ENCODE measurements at regions not wholly inside any gene's neighbourhood (a gene's known extent, or its start where the extent isn't known, plus 50 kb on each side); places are given as distances from the start of the nearest gene placed in this dataset.
A peak's percentile ranks its signal among the peaks of the same experiment; 100 is the strongest.

DNA sequence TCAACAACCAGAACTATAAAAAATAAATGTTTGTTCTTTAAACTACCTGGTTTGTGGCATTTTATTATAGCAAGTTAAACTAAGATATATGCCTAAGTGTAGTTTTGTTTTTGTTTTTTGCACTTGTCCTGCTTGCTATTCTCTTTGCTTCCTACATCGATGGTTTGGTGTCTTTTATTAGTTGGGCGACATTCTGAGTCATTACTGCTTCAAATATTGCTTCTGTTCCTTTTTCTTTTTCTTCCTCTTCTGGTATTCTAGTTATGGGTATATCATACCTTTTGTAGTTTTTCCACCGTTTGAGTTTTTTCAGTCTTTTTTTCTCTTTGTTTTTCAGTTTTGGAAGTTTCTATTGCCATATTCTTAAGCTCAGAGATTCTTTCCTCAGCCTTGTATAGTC, 86.9 kb downstream of the MACIR start:
- DNase-seq (ENCODE audit: low spot score) = no peak

DNA sequence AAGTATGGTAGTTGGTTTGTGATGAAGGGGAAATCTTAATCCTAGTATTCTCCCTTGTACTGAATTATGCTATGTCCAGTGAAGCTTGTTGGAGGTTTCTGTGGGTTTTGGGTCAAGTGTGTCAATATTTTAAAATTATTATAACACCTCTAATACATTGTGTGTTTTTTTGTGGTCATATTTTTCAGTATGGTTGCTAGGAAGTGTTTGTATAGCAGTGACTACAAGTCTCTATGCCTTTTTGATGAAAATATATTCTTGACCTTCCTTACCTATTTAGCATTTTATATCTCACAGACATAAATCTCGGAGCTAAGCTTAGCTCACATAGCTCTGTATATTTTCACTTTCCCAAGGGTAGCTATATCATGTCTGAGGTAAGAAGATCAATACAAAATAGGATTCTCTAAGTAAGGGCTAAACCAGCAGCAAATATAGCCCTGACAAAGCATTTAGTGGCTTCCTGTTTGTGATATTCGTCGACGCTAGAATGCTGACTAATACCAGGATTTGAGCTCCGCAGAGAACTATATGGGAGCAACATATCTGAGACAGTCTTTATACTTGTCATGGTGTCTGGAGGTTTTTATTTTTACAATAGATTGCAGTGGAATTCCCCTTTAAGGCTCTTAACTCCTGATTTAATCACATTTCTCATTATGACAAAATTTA, 82.3 kb downstream of the MACIR start:
- DNase-seq (ENCODE audit: low spot score) = no peak

DNA sequence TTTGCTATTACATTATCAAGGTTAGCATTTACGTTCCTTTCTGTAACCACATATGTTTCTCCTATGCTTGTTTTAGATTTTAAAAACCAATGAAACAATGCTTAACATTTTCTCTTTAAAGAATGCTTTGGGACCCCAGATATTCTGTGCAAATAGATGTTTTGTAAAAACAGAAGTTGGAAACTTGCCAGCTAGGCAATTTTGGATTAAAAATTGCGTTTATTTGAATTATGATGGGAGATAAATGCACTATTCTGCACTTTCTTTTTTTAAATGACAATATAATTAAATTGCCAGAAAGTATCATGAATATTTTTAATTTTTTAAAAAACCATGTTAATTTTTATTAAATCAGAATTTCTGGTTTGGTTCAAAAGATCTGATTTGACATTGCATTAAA, 81.6 kb downstream of the MACIR start:
- DNase-seq (ENCODE audit: low spot score) = no peak

DNA sequence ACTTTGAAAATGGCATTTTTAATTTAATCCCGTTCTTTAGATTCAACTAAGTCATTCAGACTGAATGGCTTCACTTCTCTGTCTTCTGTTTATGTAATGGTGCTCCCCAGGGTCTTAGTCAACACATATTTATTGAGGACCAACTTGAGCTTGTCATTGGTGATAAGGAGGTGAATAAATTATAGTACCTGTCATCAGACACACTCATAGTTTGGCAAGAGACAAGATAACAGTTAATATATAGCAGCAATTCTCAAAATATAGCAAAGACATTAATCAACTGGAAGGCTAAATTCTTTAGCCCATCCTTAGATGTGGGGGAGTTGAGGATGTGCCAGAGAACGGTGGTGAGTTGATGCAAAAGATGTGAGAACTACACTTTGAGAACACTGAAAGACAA, 78.4 kb downstream of the MACIR start:
- DNase-seq (ENCODE audit: low spot score) = no peak

DNA sequence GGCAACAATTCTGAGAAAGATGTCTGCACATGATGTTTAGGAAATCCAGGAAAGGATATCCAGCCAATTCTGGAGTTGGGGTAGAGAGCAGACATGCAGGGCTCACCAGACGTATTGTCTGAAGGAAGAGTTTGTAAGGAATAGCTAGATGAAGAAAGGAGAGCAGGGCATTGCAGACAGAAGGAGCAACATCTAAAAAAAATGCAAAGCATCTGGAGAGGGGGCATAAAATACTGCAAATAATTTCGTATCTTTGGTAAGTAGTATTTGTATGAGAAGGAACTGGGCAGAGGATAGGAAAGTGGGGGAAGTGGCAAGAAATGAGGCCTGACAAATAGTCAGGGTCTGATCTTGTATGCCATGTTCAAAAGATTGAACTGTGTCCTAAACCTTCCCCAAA, 74.8 kb downstream of the MACIR start:
- DNase-seq (ENCODE audit: low spot score) = peak; percentile 11

DNA sequence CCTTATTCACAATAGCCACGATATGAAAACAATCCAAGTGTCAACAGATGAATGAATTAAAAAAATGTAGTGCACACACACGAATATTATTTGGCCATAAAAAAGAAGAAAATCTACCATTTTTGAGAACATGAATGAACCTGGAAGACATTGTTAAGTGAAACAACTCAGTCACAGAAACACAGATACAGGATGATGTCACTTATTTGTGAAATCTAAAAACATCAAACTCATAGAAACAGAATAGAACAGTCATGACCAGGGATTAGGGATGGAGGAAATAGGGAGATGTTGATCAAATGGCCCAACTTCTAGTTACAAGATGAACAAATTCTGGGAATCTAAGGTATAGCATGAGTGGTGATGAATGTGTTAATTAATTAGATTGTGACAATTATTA, 72.3 kb downstream of the MACIR start:
- no peak for DNase-seq (ENCODE audit: low spot score)

All from AG20443 (cell line).